ENCODE measurements at regions not wholly inside any gene's neighbourhood (a gene's known extent, or its start where the extent isn't known, plus 50 kb on each side); places are given as distances from the start of the nearest gene placed in this dataset.

GRCh38 chr5:5838493-5838892, 416.0 kb downstream of the ICE1 start:
- no peak for TF ChIP-seq POLR2A (IDR thresholded peaks at IDR 0.05)
- TF ChIP-seq CTCF (IDR thresholded peaks at IDR 0.05): no peak
